ENCODE measurements at regions not wholly inside any gene's neighbourhood (a gene's known extent, or its start where the extent isn't known, plus 50 kb on each side); places are given as distances from the start of the nearest gene placed in this dataset.
A peak's percentile ranks its signal among the peaks of the same experiment; 100 is the strongest.
"Not testable (repeated sequence)": the region's sequence is repeated elsewhere in the genome, so short reads cannot be mapped to it uniquely, and the experiment has no call there.

- no peak for DNase-seq
- WGBS, 2 donors = 50 to 64% methylated on average over 1 of the region's 1 CpG
These were observed 138.6 kb downstream of the SPRY1 start for GRCh38 chr4:123535037-123535748.

GRCh38 chr4:123536225-123536624, 139.6 kb downstream of the SPRY1 start:
- no peak for DNase-seq
- WGBS, 2 donors = 66 to 67% methylated on average over 6 of the region's 6 CpGs
- no peak for TF ChIP-seq EP300 (IDR thresholded peaks at IDR 0.05)
- TF ChIP-seq POLR2A (IDR thresholded peaks at IDR 0.05) = no peak
- TF ChIP-seq, protein P1, sequence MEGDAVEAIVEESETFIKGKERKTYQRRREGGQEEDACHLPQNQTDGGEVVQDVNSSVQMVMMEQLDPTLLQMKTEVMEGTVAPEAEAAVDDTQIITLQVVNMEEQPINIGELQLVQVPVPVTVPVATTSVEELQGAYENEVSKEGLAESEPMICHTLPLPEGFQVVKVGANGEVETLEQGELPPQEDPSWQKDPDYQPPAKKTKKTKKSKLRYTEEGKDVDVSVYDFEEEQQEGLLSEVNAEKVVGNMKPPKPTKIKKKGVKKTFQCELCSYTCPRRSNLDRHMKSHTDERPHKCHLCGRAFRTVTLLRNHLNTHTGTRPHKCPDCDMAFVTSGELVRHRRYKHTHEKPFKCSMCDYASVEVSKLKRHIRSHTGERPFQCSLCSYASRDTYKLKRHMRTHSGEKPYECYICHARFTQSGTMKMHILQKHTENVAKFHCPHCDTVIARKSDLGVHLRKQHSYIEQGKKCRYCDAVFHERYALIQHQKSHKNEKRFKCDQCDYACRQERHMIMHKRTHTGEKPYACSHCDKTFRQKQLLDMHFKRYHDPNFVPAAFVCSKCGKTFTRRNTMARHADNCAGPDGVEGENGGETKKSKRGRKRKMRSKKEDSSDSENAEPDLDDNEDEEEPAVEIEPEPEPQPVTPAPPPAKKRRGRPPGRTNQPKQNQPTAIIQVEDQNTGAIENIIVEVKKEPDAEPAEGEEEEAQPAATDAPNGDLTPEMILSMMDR (IDR thresholded peaks at IDR 0.05) = no peak
- no peak for TF ChIP-seq POLR2AphosphoS5 (IDR thresholded peaks at IDR 0.05)
- Histone ChIP-seq H3K27me3 (no peaks in the 10 kb centered on the region), H3K4me1 (peaks cover 0 to 4% (median 0%) of the 10 kb centered on the region in 4 donors), H3K27ac (no peak overlapping the region), H3K4me3 (no peak overlapping the region), H3K9me3 (no peaks in the 10 kb centered on the region), H3K36me3 (no peaks in the 10 kb centered on the region)
- ATAC-seq (ENCODE audit: low FRiP score in 2 of 2) = no peak

More at GRCh38 chr4:123535037-123535748, 138.6 kb downstream of the SPRY1 start:
- H3K36me3 ChIP-seq = no peaks in the 10 kb centered on the region
- ATAC-seq (ENCODE audit: low FRiP score in 2 of 2) = no peak
- peaks cover 0 to 4% (median 0%) of the 10 kb centered on the region in 4 donors for H3K4me1 ChIP-seq
- no peaks in the 10 kb centered on the region for H3K27me3 ChIP-seq
- no peak overlapping the region for H3K4me3 ChIP-seq
- no peak for TF ChIP-seq POLR2AphosphoS5 (IDR thresholded peaks at IDR 0.05)
- no peaks in the 10 kb centered on the region for H3K9me3 ChIP-seq
- H3K27ac ChIP-seq = no peak overlapping the region

DNA sequence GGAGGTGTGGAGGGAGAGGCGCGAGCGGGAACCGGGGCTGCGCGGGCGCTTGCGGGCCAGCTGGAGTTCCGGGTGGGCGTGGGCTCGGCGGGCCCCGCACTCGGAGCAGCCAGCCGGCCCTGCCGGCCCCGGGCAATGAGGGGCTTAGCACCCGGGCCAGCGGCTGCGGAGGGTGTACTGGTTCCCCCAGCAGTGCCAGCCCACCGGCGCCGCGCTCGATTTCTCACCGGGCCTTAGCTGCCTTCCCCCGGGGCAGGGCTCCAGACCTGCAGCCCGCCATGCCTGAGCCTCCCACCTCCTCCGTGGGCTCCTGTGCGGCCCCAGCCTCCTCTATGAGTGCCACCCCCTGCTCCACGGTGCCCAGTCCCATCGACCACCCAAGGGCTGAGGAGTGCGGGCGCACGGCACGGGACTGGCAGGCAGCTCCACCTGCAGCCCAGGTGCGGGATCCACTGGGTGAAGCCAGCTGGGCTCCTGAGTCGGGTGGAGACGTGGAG, 141.4 kb downstream of the SPRY1 start:
- not testable (repeated sequence) for H3K27ac ChIP-seq; H3K36me3 ChIP-seq; H3K4me1 ChIP-seq; ATAC-seq (ENCODE audit: low FRiP score in 2 of 2); H3K27me3 ChIP-seq; H3K4me3 ChIP-seq; H3K9me3 ChIP-seq
- DNase-seq = peak in 1 of 2 donors; percentile 75
- WGBS, 2 donors = 96 to 97% methylated on average over 15 to 23 of the region's 39 CpGs

GRCh38 chr4:123545667-123546572, 149.3 kb downstream of the SPRY1 start:
- ATAC-seq (ENCODE audit: low FRiP score in 2 of 2) = peak; percentile 44 to 56
- Histone ChIP-seq H3K36me3 (no peaks in the 10 kb centered on the region), H3K27ac (peak overlapping the region; percentile 32 to 82 (median 64)), H3K9me3 (no peaks in the 10 kb centered on the region), H3K4me3 (peak overlapping the region in 1 of 4 donors; percentile 1), H3K27me3 (no peaks in the 10 kb centered on the region), H3K4me1 (peaks cover 0 to 8% (median 2%) of the 10 kb centered on the region in 4 donors)
- WGBS, 2 donors = 54 to 68% methylated on average over 7 of the region's 7 CpGs
- no peak for DNase-seq
- TF ChIP-seq POLR2AphosphoS5 (IDR thresholded peaks at IDR 0.05) (no peak), EP300 (IDR thresholded peaks at IDR 0.05) (no peak)
- TF ChIP-seq, protein P1 (IDR thresholded peaks at IDR 0.05) = no peak

DNA sequence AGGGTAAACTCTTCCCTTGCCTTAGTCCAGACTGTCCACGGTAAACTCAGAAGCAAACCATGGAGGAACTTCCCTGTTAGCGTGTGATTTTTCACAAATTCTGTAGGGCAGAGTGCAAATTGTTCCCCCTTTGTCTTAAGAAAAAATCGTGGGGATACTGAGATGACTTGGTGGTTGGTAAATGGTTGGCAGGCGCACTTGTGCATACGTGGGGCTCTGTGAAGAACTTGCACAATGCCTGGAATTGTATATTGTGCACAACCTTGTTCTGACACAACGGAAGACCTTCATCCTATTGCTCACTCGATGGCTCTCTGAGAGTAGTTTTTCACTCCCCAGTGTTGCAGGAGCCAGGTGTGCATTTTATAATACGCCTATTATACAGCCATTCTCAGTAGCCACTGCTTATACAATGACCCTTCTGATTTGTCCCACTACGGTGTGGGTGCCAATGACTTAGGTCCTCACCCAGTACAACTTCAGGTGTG, 150.0 kb downstream of the SPRY1 start:
- H3K4me1 ChIP-seq = peaks cover 0 to 8% (median 2%) of the 10 kb centered on the region in 4 donors
- WGBS, 2 donors = 65 to 69% methylated on average over 9 of the region's 9 CpGs
- H3K4me3 ChIP-seq = peak overlapping the region in 3 of 4 donors; percentile 1 to 17 (median 15)
- no peaks in the 10 kb centered on the region for H3K36me3 ChIP-seq
- peak overlapping the region; percentile 32 to 82 (median 64) for H3K27ac ChIP-seq
- ATAC-seq (ENCODE audit: low FRiP score in 2 of 2) = peak; percentile 25 to 36
- no peaks in the 10 kb centered on the region for H3K27me3 ChIP-seq
- no peaks in the 10 kb centered on the region for H3K9me3 ChIP-seq
- TF ChIP-seq, protein P1 (IDR thresholded peaks at IDR 0.05) = no peak
- no peak for TF ChIP-seq POLR2AphosphoS5 (IDR thresholded peaks at IDR 0.05)
- TF ChIP-seq EP300 (IDR thresholded peaks at IDR 0.05) = no peak
- TF ChIP-seq POLR2A (IDR thresholded peaks at IDR 0.05) = no peak
- no peak for DNase-seq

Data from upper lobe of left lung (tissue), 6 donors.